SK-N-SH (cell line): ENCODE measurements at regions not wholly inside any gene's neighbourhood (a gene's known extent, or its start where the extent isn't known, plus 50 kb on each side); places are given as distances from the start of the nearest gene placed in this dataset.

Experiments used
- RAD21 ChIP-seq: IDR thresholded peaks from 2 replicates; pipeline ENCODE4 v1.6.1; 2012; ENCODE audit warnings: mild to moderate bottlenecking, low read length
- TF ChIP-seq, protein P1 (sequence below): IDR thresholded peaks from 2 replicates; pipeline ENCODE4 v1.4.0; 2012; ENCODE audit warnings: low read depth
- TF ChIP-seq, protein P2 (sequence below): fragments of 200-600 bp; sonication (generic); IDR thresholded peaks from 2 replicates; pipeline ENCODE4 v1.6.1; 2017; ENCODE audit warnings: antibody characterized with exemption, mild to moderate bottlenecking, moderate library complexity

- TF ChIP-seq, protein P1, sequence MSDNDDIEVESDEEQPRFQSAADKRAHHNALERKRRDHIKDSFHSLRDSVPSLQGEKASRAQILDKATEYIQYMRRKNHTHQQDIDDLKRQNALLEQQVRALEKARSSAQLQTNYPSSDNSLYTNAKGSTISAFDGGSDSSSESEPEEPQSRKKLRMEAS = no peak
- TF ChIP-seq, protein P2, sequence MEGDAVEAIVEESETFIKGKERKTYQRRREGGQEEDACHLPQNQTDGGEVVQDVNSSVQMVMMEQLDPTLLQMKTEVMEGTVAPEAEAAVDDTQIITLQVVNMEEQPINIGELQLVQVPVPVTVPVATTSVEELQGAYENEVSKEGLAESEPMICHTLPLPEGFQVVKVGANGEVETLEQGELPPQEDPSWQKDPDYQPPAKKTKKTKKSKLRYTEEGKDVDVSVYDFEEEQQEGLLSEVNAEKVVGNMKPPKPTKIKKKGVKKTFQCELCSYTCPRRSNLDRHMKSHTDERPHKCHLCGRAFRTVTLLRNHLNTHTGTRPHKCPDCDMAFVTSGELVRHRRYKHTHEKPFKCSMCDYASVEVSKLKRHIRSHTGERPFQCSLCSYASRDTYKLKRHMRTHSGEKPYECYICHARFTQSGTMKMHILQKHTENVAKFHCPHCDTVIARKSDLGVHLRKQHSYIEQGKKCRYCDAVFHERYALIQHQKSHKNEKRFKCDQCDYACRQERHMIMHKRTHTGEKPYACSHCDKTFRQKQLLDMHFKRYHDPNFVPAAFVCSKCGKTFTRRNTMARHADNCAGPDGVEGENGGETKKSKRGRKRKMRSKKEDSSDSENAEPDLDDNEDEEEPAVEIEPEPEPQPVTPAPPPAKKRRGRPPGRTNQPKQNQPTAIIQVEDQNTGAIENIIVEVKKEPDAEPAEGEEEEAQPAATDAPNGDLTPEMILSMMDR = no peak
- TF ChIP-seq RAD21 = no peak
Observed at GRCh38 chr10:4281190-4281825, 496.3 kb upstream of the KLF6 start.
